SK-N-SH (cell line): ENCODE measurements at regions not wholly inside any gene's neighbourhood (a gene's known extent, or its start where the extent isn't known, plus 50 kb on each side); places are given as distances from the start of the nearest gene placed in this dataset.

ENCODE experiments used
- CHD2 ChIP-seq: fragments of 150-350 bp; IDR thresholded peaks from 2 replicates; pipeline ENCODE4 v1.6.1; 2018; ENCODE audit warnings: low read length; ENCODE audit not compliant: partially characterized antibody
- ELF1 ChIP-seq: IDR thresholded peaks from 2 replicates; pipeline ENCODE4 v1.4.0; 2012
- FOXM1 ChIP-seq: IDR thresholded peaks from 2 replicates; pipeline ENCODE4 v1.4.0; 2012; ENCODE audit warnings: low read depth, mild to moderate bottlenecking
- GATA2 ChIP-seq: sonication (generic); formaldehyde crosslinking; IDR thresholded peaks from 2 replicates; pipeline ENCODE4 v1.5.0; 2020; ENCODE audit warnings: mild to moderate bottlenecking, missing genetic modification reagents
- POLR2AphosphoS5 ChIP-seq: IDR thresholded peaks from 2 replicates; pipeline ENCODE4 v1.6.1; 2012; ENCODE audit warnings: low read depth, low read length
- RAD21 ChIP-seq: IDR thresholded peaks from 2 replicates; pipeline ENCODE4 v1.6.1; 2012; ENCODE audit warnings: mild to moderate bottlenecking, low read length
- RCOR1 ChIP-seq: fragments of 150-350 bp; IDR thresholded peaks from 2 replicates; pipeline ENCODE4 v1.6.1; 2017; ENCODE audit warnings: antibody characterized with exemption, low read length
- RFX5 ChIP-seq: IDR thresholded peaks from 2 replicates; pipeline ENCODE4 v1.6.1; 2012; ENCODE audit warnings: mild to moderate bottlenecking, improper control_type of control experiment, low read length
- SIN3A ChIP-seq: IDR thresholded peaks from 2 replicates; pipeline ENCODE4 v1.6.1; 2012; ENCODE audit warnings: low read depth, mild to moderate bottlenecking, low read length, moderate library complexity, borderline replicate concordance
- SMC3 ChIP-seq: IDR thresholded peaks from 2 replicates; pipeline ENCODE4 v1.6.1; 2012; ENCODE audit warnings: low read depth, low read length, improper control_type of control experiment
- YY1 ChIP-seq: IDR thresholded peaks from 2 replicates; pipeline ENCODE4 v1.4.0; 2012; ENCODE audit warnings: low read depth, mild to moderate bottlenecking
- TF ChIP-seq, protein P1 (sequence below): fragments of 150-350 bp; IDR thresholded peaks from 2 replicates; pipeline ENCODE4 v1.6.1; 2017; ENCODE audit warnings: antibody characterized with exemption, low read length, low read depth, borderline replicate concordance
- TF ChIP-seq, protein P2 (sequence below): fragments of 200-600 bp; sonication (generic); IDR thresholded peaks from 2 replicates; pipeline ENCODE4 v1.6.1; 2017; ENCODE audit warnings: antibody characterized with exemption, mild to moderate bottlenecking, moderate library complexity

- TF ChIP-seq, protein P1, sequence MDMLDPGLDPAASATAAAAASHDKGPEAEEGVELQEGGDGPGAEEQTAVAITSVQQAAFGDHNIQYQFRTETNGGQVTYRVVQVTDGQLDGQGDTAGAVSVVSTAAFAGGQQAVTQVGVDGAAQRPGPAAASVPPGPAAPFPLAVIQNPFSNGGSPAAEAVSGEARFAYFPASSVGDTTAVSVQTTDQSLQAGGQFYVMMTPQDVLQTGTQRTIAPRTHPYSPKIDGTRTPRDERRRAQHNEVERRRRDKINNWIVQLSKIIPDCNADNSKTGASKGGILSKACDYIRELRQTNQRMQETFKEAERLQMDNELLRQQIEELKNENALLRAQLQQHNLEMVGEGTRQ = no peak
- TF ChIP-seq, protein P2, sequence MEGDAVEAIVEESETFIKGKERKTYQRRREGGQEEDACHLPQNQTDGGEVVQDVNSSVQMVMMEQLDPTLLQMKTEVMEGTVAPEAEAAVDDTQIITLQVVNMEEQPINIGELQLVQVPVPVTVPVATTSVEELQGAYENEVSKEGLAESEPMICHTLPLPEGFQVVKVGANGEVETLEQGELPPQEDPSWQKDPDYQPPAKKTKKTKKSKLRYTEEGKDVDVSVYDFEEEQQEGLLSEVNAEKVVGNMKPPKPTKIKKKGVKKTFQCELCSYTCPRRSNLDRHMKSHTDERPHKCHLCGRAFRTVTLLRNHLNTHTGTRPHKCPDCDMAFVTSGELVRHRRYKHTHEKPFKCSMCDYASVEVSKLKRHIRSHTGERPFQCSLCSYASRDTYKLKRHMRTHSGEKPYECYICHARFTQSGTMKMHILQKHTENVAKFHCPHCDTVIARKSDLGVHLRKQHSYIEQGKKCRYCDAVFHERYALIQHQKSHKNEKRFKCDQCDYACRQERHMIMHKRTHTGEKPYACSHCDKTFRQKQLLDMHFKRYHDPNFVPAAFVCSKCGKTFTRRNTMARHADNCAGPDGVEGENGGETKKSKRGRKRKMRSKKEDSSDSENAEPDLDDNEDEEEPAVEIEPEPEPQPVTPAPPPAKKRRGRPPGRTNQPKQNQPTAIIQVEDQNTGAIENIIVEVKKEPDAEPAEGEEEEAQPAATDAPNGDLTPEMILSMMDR = no peak
- TF ChIP-seq CHD2 (no peak), RAD21 (no peak), GATA2 (no peak), FOXM1 (no peak), YY1 (no peak), RFX5 (no peak), ELF1 (no peak), SMC3 (no peak), SIN3A (no peak), POLR2AphosphoS5 (no peak), RCOR1 (no peak)
These were observed 96.6 kb upstream of the AKIRIN2 start for GRCh38 chr6:87798393-87799278.
